Stimulated activated CD8-positive, alpha-beta memory T cell treated with anti-CD3 and anti-CD28 coated beads, Interleukin-15, amount 100 ng/mL, for 1 hour (primary cell): ENCODE measurements at regions not wholly inside any gene's neighbourhood (a gene's known extent, or its start where the extent isn't known, plus 50 kb on each side); places are given as distances from the start of the nearest gene placed in this dataset.
"Not testable (repeated sequence)": the region's sequence is repeated elsewhere in the genome, so short reads cannot be mapped to it uniquely, and the experiment has no call there.

Source experiments
- DNase-seq: peaks from one replicate; pipeline ENCODE4 v3.0.0-alpha.2; 2020; ENCODE audit warnings: low read depth

GRCh38 chr1:14137411-14138134 is 437.6 kb downstream of the PRDM2 start:
- DNase-seq = no peak

- DNase-seq = no peak
These were observed 438.1 kb downstream of the PRDM2 start for GRCh38 chr1:14138135-14138506.

GRCh38 chr1:14138687-14139086 is 438.7 kb downstream of the PRDM2 start:
- no peak for DNase-seq

GRCh38 chr1:14140831-14141401 is 440.9 kb downstream of the PRDM2 start:
- DNase-seq = no peak

- DNase-seq = no peak
These were observed 441.7 kb downstream of the PRDM2 start for GRCh38 chr1:14141656-14142055.

DNA sequence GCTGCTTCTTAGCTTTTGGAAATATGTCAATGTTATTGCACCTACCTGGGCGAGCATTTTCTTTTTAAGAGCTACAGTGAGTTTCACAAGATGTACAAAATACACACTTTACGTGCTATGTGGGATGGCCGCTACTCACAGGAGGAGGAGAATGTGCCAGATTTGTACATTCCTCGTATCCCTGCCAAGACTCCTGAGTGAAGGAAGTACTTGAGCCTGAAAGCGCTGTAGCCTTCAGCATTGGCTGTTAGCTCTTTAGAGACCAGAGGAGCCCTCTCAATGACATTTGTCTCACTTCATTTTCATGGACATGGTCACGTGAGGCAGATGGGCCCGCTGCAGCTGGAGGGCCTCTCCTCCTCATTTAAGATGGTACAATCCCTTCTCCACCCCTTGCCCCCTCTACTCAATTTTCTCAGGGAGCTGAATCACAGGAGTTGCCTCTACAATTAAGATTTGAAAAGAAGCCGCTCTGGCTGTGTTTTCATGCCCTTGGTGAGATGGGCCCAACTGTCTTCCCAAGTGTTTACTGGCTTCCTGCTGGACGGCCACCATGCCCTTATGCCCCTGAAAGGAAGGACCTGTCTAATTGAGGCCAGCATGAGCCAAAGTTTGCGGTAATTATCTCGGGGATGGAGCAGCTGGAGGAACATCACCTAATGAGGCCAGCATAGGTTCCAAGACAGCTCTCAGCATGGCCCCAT is 442.6 kb downstream of the PRDM2 start:
- no peak for DNase-seq

DNA sequence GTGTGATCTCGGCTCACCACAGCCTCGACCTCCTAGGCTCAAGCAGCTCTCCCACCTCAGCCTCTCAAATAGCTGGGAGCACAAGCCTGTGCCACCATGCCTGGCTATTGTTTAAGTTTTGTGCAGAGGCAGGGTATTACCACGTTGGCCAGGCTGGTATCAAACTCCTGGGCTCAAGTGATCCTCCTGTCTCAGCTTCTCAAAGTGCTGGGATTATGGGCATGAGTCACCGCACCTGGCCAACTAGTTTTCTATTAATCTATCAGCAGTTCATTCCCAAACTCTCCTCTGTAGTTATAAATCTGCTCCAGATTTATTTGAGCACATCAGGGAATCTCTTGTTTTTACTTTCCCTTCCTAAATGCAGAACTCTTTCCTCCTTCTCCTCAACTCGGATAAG is 443.8 kb downstream of the PRDM2 start:
- no peak for DNase-seq

DNA sequence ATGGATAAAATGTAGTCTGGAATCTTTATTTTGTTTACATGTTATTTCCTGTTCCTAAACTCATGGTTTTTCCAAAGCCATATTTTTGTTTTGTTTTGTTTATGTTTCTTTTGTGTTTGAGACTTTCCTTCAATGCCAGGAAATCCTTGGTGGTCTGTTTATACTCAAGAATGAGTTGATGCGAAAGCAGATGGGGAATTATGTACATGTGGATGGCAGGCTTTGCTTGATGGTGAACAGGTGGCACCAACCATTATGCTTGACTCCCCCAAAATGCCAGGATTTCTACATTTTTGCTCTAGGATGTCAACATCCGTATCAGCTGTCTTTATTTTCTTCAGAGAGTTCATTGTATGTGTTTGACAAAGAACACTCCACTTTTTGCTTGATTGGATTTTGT is 448.5 kb downstream of the PRDM2 start:
- no peak for DNase-seq

- DNase-seq = no peak
These were observed 449.1 kb upstream of the KAZN start for GRCh38 chr1:14149431-14149830.

DNA sequence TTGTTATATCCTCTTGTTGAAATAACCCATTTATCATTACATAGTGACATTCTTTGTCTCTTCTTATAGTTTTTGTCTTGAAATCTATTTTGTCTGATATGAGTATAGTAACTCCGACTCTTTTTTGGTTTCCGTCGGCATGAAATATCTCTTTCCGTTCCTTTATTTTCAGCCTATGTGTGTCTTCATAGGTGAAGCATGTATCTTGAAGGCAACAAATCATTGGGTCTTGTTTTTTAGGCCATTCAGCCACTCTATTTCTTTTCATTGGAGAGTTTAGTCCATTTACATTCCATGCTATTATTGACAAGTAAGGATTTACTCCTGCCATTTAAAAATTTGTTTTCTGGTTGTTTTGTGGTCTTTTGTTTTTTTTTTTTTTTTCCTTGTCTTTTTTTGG is 441.9 kb upstream of the KAZN start:
- no peak for DNase-seq

- no peak for DNase-seq
These were observed 437.7 kb upstream of the KAZN start for GRCh38 chr1:14160781-14161180.

DNA sequence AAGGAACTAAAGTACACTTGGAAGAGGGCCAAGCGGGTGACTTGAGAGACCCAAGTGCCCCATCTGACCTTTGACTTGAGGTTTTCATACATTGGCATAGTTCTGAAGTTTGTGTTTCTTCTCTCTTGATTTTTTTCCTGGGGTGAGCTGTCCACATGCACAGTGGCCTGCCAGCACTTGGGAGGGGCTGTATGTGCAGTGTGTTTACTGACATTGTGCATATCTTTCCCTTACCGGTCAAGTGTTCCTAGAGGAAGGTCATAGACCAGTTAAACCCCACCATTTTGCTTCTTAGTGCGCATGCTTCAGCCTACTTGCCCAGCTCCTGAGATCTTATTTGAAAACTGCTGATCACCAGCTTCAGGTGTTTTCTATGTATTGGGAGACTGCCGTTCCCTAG is 435.2 kb upstream of the KAZN start:
- no peak for DNase-seq

- DNase-seq = no peak
These were observed 433.1 kb upstream of the KAZN start for GRCh38 chr1:14165371-14165801.

DNA sequence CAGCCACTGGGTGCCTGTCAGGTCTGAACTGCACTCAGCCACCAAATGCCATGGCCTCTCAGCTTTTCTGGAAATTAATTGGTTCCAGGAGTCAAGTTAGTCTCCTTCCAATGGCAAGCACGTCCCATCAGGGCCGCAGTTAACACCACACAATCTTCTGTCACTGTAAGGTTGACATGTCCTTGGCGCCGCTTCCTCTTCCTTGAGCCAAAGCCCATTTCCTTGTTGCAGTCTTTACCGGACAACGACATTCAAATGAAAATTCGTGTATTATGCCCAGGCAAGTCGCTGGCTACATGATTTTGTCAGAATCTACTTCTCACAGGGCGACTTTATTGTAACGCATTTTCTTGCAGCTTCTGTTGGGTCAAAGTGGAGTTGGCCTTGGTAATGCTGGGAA is 430.6 kb upstream of the KAZN start:
- DNase-seq = no peak

- no peak for DNase-seq
These were observed 430.0 kb upstream of the KAZN start for GRCh38 chr1:14168326-14169063.

GRCh38 chr1:14173598-14173997 is 424.9 kb upstream of the KAZN start:
- no peak for DNase-seq

DNA sequence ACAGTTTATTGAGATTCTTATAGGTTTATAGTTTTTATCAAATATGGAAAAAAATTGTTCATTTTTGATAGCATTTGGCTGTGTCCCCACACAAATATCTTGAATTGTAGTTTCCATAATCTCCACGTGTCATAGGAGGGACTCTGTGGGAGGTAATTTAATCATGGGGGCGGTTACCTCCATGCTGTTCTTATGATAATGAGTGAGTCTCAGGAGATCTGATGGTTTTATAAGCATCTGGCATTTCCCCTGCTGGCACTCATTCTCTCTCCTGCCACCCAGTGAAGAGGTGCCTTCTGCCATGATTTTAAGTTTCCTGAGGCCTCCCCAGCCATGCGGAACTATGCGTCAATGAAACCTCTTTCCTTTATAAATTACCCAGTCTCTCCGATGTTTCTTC is 420.6 kb upstream of the KAZN start:
- not testable (repeated sequence) for DNase-seq

DNA sequence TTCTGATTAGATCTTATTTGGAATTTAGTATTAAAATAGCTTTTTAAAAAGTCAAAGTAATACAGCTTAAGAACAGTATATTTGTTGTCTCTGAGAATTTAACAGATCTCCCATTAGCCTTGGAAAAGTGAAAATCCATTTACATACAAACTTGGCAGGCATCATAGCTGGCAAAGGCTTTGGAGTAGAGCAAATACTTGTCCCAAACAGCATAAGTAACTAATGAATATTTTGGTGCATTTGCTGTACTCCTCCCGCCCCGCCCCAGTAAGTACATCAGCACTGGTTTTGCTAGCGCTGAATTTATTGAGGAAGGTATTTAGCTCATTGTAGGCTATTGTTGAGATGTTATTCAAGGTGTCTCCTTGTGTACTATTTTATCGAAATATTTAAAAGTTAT is 417.7 kb upstream of the KAZN start:
- no peak for DNase-seq

DNA sequence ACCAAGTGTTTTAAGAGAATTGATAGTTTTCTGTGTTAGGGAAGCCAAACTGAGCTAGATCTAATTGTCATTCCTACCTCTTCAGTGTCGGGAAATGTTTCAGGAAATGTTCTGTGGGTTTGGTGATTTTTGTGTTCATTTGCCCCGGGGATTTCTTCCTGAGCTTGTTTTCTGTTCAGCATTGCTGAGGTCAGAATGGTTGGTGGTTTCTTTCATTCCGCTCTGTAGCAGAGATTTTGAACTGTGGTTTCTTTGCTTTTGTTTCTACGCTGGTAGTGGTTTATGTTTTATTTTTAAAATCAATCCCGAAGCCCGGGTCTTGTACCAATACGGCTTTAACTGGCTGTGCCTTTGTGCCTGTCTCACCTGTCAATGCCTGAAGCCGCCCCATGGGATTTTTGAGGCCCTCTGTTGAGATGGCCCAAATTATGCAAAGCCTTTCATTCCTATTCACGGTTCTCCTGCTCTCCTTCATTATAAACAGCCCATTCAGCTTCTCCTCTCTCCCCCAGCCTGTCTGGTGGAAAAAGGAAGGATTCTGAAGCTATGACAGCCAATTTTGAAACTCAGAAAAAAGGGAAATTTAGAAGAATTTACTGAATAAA is 417.2 kb upstream of the KAZN start:
- no peak for DNase-seq

DNA sequence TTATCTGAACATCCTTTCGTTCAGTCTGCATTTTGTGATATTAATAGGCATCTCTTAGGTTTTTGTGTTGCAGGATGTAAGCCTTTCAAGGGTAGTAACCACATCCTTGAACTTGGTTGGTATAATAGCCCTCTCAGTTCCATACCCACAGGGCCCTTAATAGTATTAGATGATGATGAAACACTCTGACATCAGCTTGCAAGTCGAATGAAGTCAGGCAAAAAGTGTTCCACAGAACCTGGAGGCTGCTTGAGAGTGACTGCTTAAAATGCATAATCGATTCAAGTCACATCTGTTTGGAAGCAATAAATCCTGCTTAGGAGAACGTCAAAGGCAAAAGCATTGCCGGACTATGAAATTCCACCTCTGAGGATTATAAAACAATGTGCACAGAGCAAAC is 415.6 kb upstream of the KAZN start:
- DNase-seq = no peak

- no peak for DNase-seq
These were observed 415.2 kb upstream of the KAZN start for GRCh38 chr1:14183329-14183728.

- no peak for DNase-seq
These were observed 414.0 kb upstream of the KAZN start for GRCh38 chr1:14184454-14184853.
